SK-N-SH treated with all-trans-retinoic acid at 6 μM for 48 hours (cell line): ENCODE measurements at regions not wholly inside any gene's neighbourhood (a gene's known extent, or its start where the extent isn't known, plus 50 kb on each side); places are given as distances from the start of the nearest gene placed in this dataset.

Source experiments
- ATAC-seq: fragments of 200-7000 bp; cut with Tn5 transposase; 3 replicates; pipeline ENCODE4 v1.9.1; 2020; ENCODE audit warnings: mild to moderate bottlenecking, moderate library complexity
- ARNTL ChIP-seq: fragments of 450-650 bp; formaldehyde crosslinking; IDR thresholded peaks from 2 replicates; pipeline ENCODE4 v1.5.0; 2020; ENCODE audit warnings: low read depth, mild to moderate bottlenecking, moderate library complexity, borderline replicate concordance
- BACH2 ChIP-seq: fragments of 250-450 bp; sonication (Bioruptor Pico); IDR thresholded peaks from 2 replicates; pipeline ENCODE4 v1.9.0; 2021; ENCODE audit warnings: mild to moderate bottlenecking, borderline replicate concordance
- CREB5 ChIP-seq: fragments of 250-450 bp; sonication (Bioruptor Pico); IDR thresholded peaks from 2 replicates; pipeline ENCODE4 v1.5.1; 2020; ENCODE audit warnings: low read depth, mild to moderate bottlenecking, moderate library complexity
- CSDC2 ChIP-seq: fragments of 250-450 bp; sonication (Bioruptor Pico); IDR thresholded peaks from 2 replicates; pipeline ENCODE4 v1.5.0; 2020; ENCODE audit warnings: mild to moderate bottlenecking, moderate library complexity
- CSRNP3 ChIP-seq: fragments of 250-450 bp; sonication (Bioruptor Pico); IDR thresholded peaks from 2 replicates; pipeline ENCODE4 v1.5.1; 2021; ENCODE audit warnings: mild to moderate bottlenecking, moderate library complexity
- ESRRG ChIP-seq: fragments of 250-450 bp; sonication (Bioruptor Pico); IDR thresholded peaks from 2 replicates; pipeline ENCODE4 v1.6.1; 2021; ENCODE audit warnings: mild to moderate bottlenecking
- GLIS3 ChIP-seq: fragments of 250-450 bp; sonication (Bioruptor Pico); IDR thresholded peaks from 2 replicates; pipeline ENCODE4 v1.5.0; 2020; ENCODE audit warnings: mild to moderate bottlenecking, moderate library complexity
- ISL1 ChIP-seq: fragments of 250-450 bp; sonication (Bioruptor Pico); IDR thresholded peaks from 2 replicates; pipeline ENCODE4 v2.1.2; 2022; ENCODE audit warnings: mild to moderate bottlenecking, moderate library complexity
- OSR1 ChIP-seq: fragments of 250-450 bp; sonication (Bioruptor Pico); IDR thresholded peaks from 2 replicates; pipeline ENCODE4 v1.8.0; 2022; ENCODE audit warnings: moderate library complexity, mild to moderate bottlenecking, inconsistent platforms
- PATZ1 ChIP-seq: fragments of 250-450 bp; sonication (Bioruptor Pico); IDR thresholded peaks from 2 replicates; pipeline ENCODE4 v1.8.0; 2020; ENCODE audit warnings: mild to moderate bottlenecking, moderate library complexity, borderline replicate concordance
- PPARA ChIP-seq: fragments of 250-450 bp; sonication (Bioruptor Pico); IDR thresholded peaks from 2 replicates; pipeline ENCODE4 v1.5.0; 2020; ENCODE audit warnings: mild to moderate bottlenecking, borderline replicate concordance
- RARB ChIP-seq: fragments of 250-450 bp; sonication (Bioruptor Pico); IDR thresholded peaks from 2 replicates; pipeline ENCODE4 v1.8.0; 2021; ENCODE audit warnings: mild to moderate bottlenecking, moderate library complexity
- SNAI2 ChIP-seq: fragments of 250-450 bp; sonication (Bioruptor Pico); IDR thresholded peaks from 2 replicates; pipeline ENCODE4 v1.5.0; 2020; ENCODE audit warnings: mild to moderate bottlenecking, moderate library complexity
- TCF4 ChIP-seq: fragments of 250-450 bp; sonication (Bioruptor Pico); IDR thresholded peaks from 2 replicates; pipeline ENCODE4 v1.8.0; 2021; ENCODE audit warnings: mild to moderate bottlenecking, moderate library complexity, borderline replicate concordance
- TOX ChIP-seq: fragments of 250-450 bp; sonication (Bioruptor Pico); IDR thresholded peaks from 2 replicates; pipeline ENCODE4 v1.8.0; 2021; ENCODE audit warnings: mild to moderate bottlenecking, moderate library complexity, borderline replicate concordance
- ZC3H10 ChIP-seq: fragments of 250-450 bp; sonication (Bioruptor Pico); IDR thresholded peaks from 2 replicates; pipeline ENCODE4 v1.5.1; 2021; ENCODE audit warnings: mild to moderate bottlenecking, moderate library complexity
- ZFP3 ChIP-seq: fragments of 250-450 bp; sonication (Bioruptor Pico); IDR thresholded peaks from 2 replicates; pipeline ENCODE4 v1.5.0; 2020; ENCODE audit warnings: mild to moderate bottlenecking, moderate library complexity
- ZFP30 ChIP-seq: fragments of 450-650 bp; formaldehyde crosslinking; IDR thresholded peaks from 2 replicates; pipeline ENCODE4 v1.5.0; 2022; ENCODE audit warnings: mild to moderate bottlenecking, moderate library complexity
- ZNF565 ChIP-seq: fragments of 450-650 bp; formaldehyde crosslinking; conservative IDR thresholded peaks from 2 replicates; pipeline ENCODE4 v1.5.0; 2020; ENCODE audit warnings: low read depth, mild to moderate bottlenecking, moderate library complexity
- ZNF70 ChIP-seq: fragments of 450-650 bp; formaldehyde crosslinking; IDR thresholded peaks from 2 replicates; pipeline ENCODE4 v1.5.0; 2020; ENCODE audit warnings: mild to moderate bottlenecking, moderate library complexity
- ZNF8 ChIP-seq: fragments of 450-650 bp; formaldehyde crosslinking; IDR thresholded peaks from 2 replicates; pipeline ENCODE4 v1.5.0; 2020; ENCODE audit warnings: mild to moderate bottlenecking, moderate library complexity

GRCh38 chr3:151580591-151580990 lies 119.7 kb upstream of the IGSF10 start:
- TF ChIP-seq ISL1 (CRISPR knock-in tag) (peak; percentile 61), ZFP3 (CRISPR knock-in tag) (no peak)
- peak; percentile 92 for ATAC-seq

- ATAC-seq = no peak
- TF ChIP-seq ISL1 (CRISPR knock-in tag) = no peak
- TF ChIP-seq SNAI2 = no peak
- TF ChIP-seq CREB5 (CRISPR knock-in tag) = no peak
- no peak for TF ChIP-seq TOX (CRISPR knock-in tag)
- TF ChIP-seq ZC3H10 (CRISPR knock-in tag) = no peak
- no peak for TF ChIP-seq ESRRG (CRISPR knock-in tag)
- no peak for TF ChIP-seq BACH2 (CRISPR knock-in tag)
- no peak for TF ChIP-seq CSRNP3 (CRISPR knock-in tag)
- no peak for TF ChIP-seq RARB (CRISPR knock-in tag)
- TF ChIP-seq ZNF565 (CRISPR knock-in tag) = no peak
- no peak for TF ChIP-seq TCF4 (CRISPR knock-in tag)
- TF ChIP-seq CSDC2 (CRISPR knock-in tag) = no peak
- TF ChIP-seq GLIS3 (CRISPR knock-in tag) = no peak
- TF ChIP-seq ZNF70 (CRISPR knock-in tag) = no peak
- TF ChIP-seq OSR1 = no peak
These were observed 118.9 kb upstream of the IGSF10 start for GRCh38 chr3:151579571-151580270.

GRCh38 chr3:151578495-151578894 lies 117.6 kb upstream of the IGSF10 start:
- TF ChIP-seq GLIS3 (CRISPR knock-in tag) (no peak), CSDC2 (CRISPR knock-in tag) (no peak), ZFP30 (no peak), RARB (CRISPR knock-in tag) (no peak), PATZ1 (CRISPR knock-in tag) (no peak), ZNF565 (CRISPR knock-in tag) (no peak), BACH2 (CRISPR knock-in tag) (no peak), SNAI2 (no peak), ISL1 (CRISPR knock-in tag) (no peak), ZNF70 (CRISPR knock-in tag) (no peak), ZNF8 (CRISPR knock-in tag) (no peak), CSRNP3 (CRISPR knock-in tag) (no peak), PPARA (CRISPR knock-in tag) (no peak), ARNTL (CRISPR knock-in tag) (no peak), ESRRG (CRISPR knock-in tag) (no peak), CREB5 (CRISPR knock-in tag) (no peak), ZFP3 (CRISPR knock-in tag) (no peak), TCF4 (CRISPR knock-in tag) (no peak), TOX (CRISPR knock-in tag) (no peak)
- TF ChIP-seq, all 23 proteins: peak for 0
- ATAC-seq = no peak
